H9 (cell line): ENCODE measurements at regions not wholly inside any gene's neighbourhood (a gene's known extent, or its start where the extent isn't known, plus 50 kb on each side); places are given as distances from the start of the nearest gene placed in this dataset.

ENCODE experiments used
- DNase-seq: peaks from one replicate; pipeline ENCODE4 v3.0.0-alpha.2; 2017
- H2AFZ ChIP-seq: one replicate; pipeline ENCODE4 v1.6.1; 2013; ENCODE audit warnings: mild to moderate bottlenecking, low read length, control low read depth, moderate library complexity
- H2AK5ac ChIP-seq: 2 replicates; pipeline ENCODE4 v1.6.1; 2013; ENCODE audit warnings: low read length, control low read depth, mixed read lengths; ENCODE audit not compliant: insufficient read length
- H2BK120ac ChIP-seq: one replicate; pipeline ENCODE4 v1.6.1; 2013; ENCODE audit warnings: low read depth, mild to moderate bottlenecking, low read length, control low read depth, inconsistent platforms; ENCODE audit not compliant: poor library complexity, severe bottlenecking
- H2BK12ac ChIP-seq: 2 replicates; pipeline ENCODE4 v1.6.1; 2013; ENCODE audit warnings: low read length, control low read depth, mixed read lengths, low read depth; ENCODE audit not compliant: insufficient read length
- H2BK15ac ChIP-seq: 2 replicates; pipeline ENCODE4 v1.6.1; 2013; ENCODE audit warnings: low read depth, low read length, control low read depth
- H2BK20ac ChIP-seq: one replicate; pipeline ENCODE4 v1.6.1; 2013; ENCODE audit warnings: low read depth, mild to moderate bottlenecking, low read length, control low read depth, inconsistent platforms; ENCODE audit not compliant: poor library complexity, severe bottlenecking
- H2BK5ac ChIP-seq: 2 replicates; pipeline ENCODE4 v1.6.1; 2013; ENCODE audit warnings: low read length, control low read depth, mixed read lengths; ENCODE audit not compliant: insufficient read length
- H3K14ac ChIP-seq: 2 replicates; pipeline ENCODE4 v1.6.1; 2013; ENCODE audit warnings: low read length, control low read depth; ENCODE audit not compliant: insufficient read depth
- H3K18ac ChIP-seq: 2 replicates; pipeline ENCODE4 v1.6.1; 2013; ENCODE audit warnings: low read depth, mild to moderate bottlenecking, mixed read lengths, low read length, control low read depth; ENCODE audit not compliant: insufficient read length
- H3K23ac ChIP-seq: 2 replicates; pipeline ENCODE4 v1.6.1; 2013; ENCODE audit warnings: low read length, control low read depth, mixed read lengths, low read depth; ENCODE audit not compliant: insufficient read length
- H3K23me2 ChIP-seq: 2 replicates; pipeline ENCODE4 v1.6.1; 2013; ENCODE audit warnings: low read depth, mild to moderate bottlenecking, mixed read lengths, low read length, control low read depth; ENCODE audit not compliant: insufficient read length, poor library complexity, severe bottlenecking
- H3K27ac ChIP-seq: 2 replicates; pipeline ENCODE4 v1.5.1; 2013; ENCODE audit warnings: low read length, control low read depth, mixed read lengths, low read depth; ENCODE audit not compliant: insufficient read length
- H3K27me3 ChIP-seq: 2 replicates; pipeline ENCODE4 v1.6.1; 2013; ENCODE audit warnings: low read length, control low read depth, inconsistent platforms; ENCODE audit not compliant: insufficient read depth
- H3K4ac ChIP-seq: 2 replicates; pipeline ENCODE4 v1.6.1; 2013; ENCODE audit warnings: low read depth, mild to moderate bottlenecking, control low read depth, inconsistent platforms, low read length, moderate library complexity
- H3K4me1 ChIP-seq: 2 replicates; pipeline ENCODE4 v1.6.1; 2013; ENCODE audit warnings: low read length, control low read depth, inconsistent platforms; ENCODE audit not compliant: insufficient read depth
- H3K4me2 ChIP-seq: 2 replicates; pipeline ENCODE4 v1.6.1; 2013; ENCODE audit warnings: low read length, control low read depth, mixed read lengths; ENCODE audit not compliant: insufficient read length, insufficient read depth
- H3K56ac ChIP-seq: 2 replicates; pipeline ENCODE4 v1.6.1; 2013; ENCODE audit warnings: low read depth, mild to moderate bottlenecking, mixed read lengths, low read length, control low read depth; ENCODE audit not compliant: insufficient read length
- H3K79me1 ChIP-seq: 2 replicates; pipeline ENCODE4 v1.6.1; 2013; ENCODE audit warnings: low read depth, mild to moderate bottlenecking, moderate library complexity, low read length, control low read depth, inconsistent platforms; ENCODE audit not compliant: insufficient read depth, poor library complexity, severe bottlenecking
- H3K79me2 ChIP-seq: 2 replicates; pipeline ENCODE4 v1.6.1; 2013; ENCODE audit warnings: low read length, control low read depth, inconsistent platforms; ENCODE audit not compliant: insufficient read depth
- H3K9ac ChIP-seq: 2 replicates; pipeline ENCODE4 v1.6.1; 2013; ENCODE audit warnings: low read length, control low read depth, mixed read lengths; ENCODE audit not compliant: insufficient read length; ENCODE audit errors: extremely low read depth
- H3K9me3 ChIP-seq: one replicate; pipeline ENCODE4 v1.6.1; 2013; ENCODE audit warnings: low read depth, low read length, inconsistent platforms; ENCODE audit not compliant: control insufficient read depth
- H3T11ph ChIP-seq: one replicate; pipeline ENCODE4 v1.6.1; 2013; ENCODE audit warnings: mild to moderate bottlenecking, low read length, control low read depth, inconsistent platforms
- H4K20me1 ChIP-seq: one replicate; pipeline ENCODE4 v1.6.1; 2013; ENCODE audit not compliant: control insufficient read depth, insufficient read length, insufficient read depth
- H4K5ac ChIP-seq: 2 replicates; pipeline ENCODE4 v1.6.1; 2013; ENCODE audit warnings: low read depth, mild to moderate bottlenecking, mixed read lengths, low read length, control low read depth; ENCODE audit not compliant: insufficient read length
- H4K8ac ChIP-seq: replicated peaks from 2 replicates; pipeline ENCODE4 v1.6.1; 2013; ENCODE audit warnings: low read length, control low read depth, mixed read lengths, low read depth; ENCODE audit not compliant: insufficient read length
- H4K91ac ChIP-seq: 2 replicates; pipeline ENCODE4 v1.6.1; 2013; ENCODE audit warnings: low read depth, mild to moderate bottlenecking, moderate library complexity, mixed read lengths, low read length, control low read depth; ENCODE audit not compliant: insufficient read length
- H3K27ac Mint-ChIP-seq, 3 experiments: 2 replicates in 2 of 3; 3 replicates in 1 of 3; pipeline ENCODE4 v1.8.0; 2020 to 2021; ENCODE audit warnings: mixed read lengths in 3 of 3, mild to moderate bottlenecking in 1 of 3, moderate library complexity in 1 of 3
- H3K27me3 Mint-ChIP-seq: 2 replicates; pipeline ENCODE4 v1.8.0; 2021; ENCODE audit warnings: low read depth, mild to moderate bottlenecking, moderate library complexity, mixed read lengths
- H3K36me3 Mint-ChIP-seq, 3 experiments: 2 replicates in 2 of 3; 3 replicates in 1 of 3; pipeline ENCODE4 v1.8.0; 2020 to 2021; ENCODE audit warnings: low read depth in 3 of 3, mixed read lengths in 3 of 3; ENCODE audit not compliant: insufficient read depth in 1 of 3
- H3K4me1 Mint-ChIP-seq, 2 experiments: 2 replicates each; pipeline ENCODE4 v1.8.0; 2020; ENCODE audit warnings: mixed read lengths in 2 of 2
- H3K4me3 Mint-ChIP-seq, 2 experiments: 2 replicates in 1 of 2; 3 replicates in 1 of 2; pipeline ENCODE4 v1.8.0; 2020 to 2021; ENCODE audit warnings: mild to moderate bottlenecking in 2 of 2, mixed read lengths in 2 of 2, moderate library complexity in 1 of 2
- H3K9me3 Mint-ChIP-seq, 2 experiments: 2 replicates in 1 of 2; 3 replicates in 1 of 2; pipeline ENCODE4 v1.8.0; 2020; ENCODE audit warnings: mild to moderate bottlenecking in 2 of 2, mixed read lengths in 2 of 2, moderate library complexity in 1 of 2
- CTCF ChIP-seq: fragments of 200-600 bp; sonication (generic); conservative IDR thresholded peaks from 3 replicates; pipeline ENCODE4 v1.8.0; 2021; ENCODE audit warnings: antibody characterized with exemption, mild to moderate bottlenecking
- WGBS: extraction: QIAGEN DNeasy Blood & Tissue Kit; methylation state at CpG from one replicate; pipeline ENCODE4 v1.1.7; 2013; ENCODE audit warnings: missing lambda C conversion rate, low lambda C conversion rate, mixed read lengths; ENCODE audit not compliant: insufficient read length; ENCODE audit errors: extremely low coverage; 5-methylcytosine and 5-hydroxymethylcytosine counted together

GRCh38 chr11:119539583-119539982 is 116.6 kb upstream of the THY1 start:
- H3K9me3 Mint-ChIP-seq = no peaks in the 10 kb centered on the region
- no peak for TF ChIP-seq CTCF
- Histone ChIP-seq H2AFZ (no peak overlapping the region), H3T11ph (no peak overlapping the region), H4K91ac (no peak overlapping the region), H4K8ac (no peak overlapping the region), H3K14ac (no peak overlapping the region), H3K18ac (no peak overlapping the region), H3K23me2 (no peaks in the 10 kb centered on the region), H3K4me2 (no peak overlapping the region), H3K9me3 (no peaks in the 10 kb centered on the region), H2AK5ac (no peak overlapping the region), H3K27ac (no peak overlapping the region), H3K27me3 (no peaks in the 10 kb centered on the region), H3K79me1 (no peaks in the 10 kb centered on the region), H4K5ac (no peak overlapping the region), H2BK120ac (no peak overlapping the region), H3K4me1 (no peaks in the 10 kb centered on the region), H2BK20ac (no peak overlapping the region), H2BK15ac (no peak overlapping the region), H3K23ac (no peak overlapping the region), H2BK5ac (no peak overlapping the region), H3K56ac (no peak overlapping the region), H3K9ac (no peak overlapping the region), H2BK12ac (no peak overlapping the region), H3K79me2 (no peaks in the 10 kb centered on the region), H3K4ac (no peak overlapping the region), H4K20me1 (no peaks in the 10 kb centered on the region)
- WGBS = no CpG with 5 or more reads among the region's 4 CpGs
- H3K27ac Mint-ChIP-seq = no peak overlapping the region; a peak in 1 of 7 replicates
- H3K4me3 Mint-ChIP-seq = no peak overlapping the region
- no peak for DNase-seq
- H3K4me1 Mint-ChIP-seq = peaks cover 16 to 18% of the 10 kb centered on the region in 2 experiments
- H3K27me3 Mint-ChIP-seq = peaks cover 31% of the 10 kb centered on the region
- H3K36me3 Mint-ChIP-seq = no peaks in the 10 kb centered on the region
